ENCODE measurements at regions not wholly inside any gene's neighbourhood (a gene's known extent, or its start where the extent isn't known, plus 50 kb on each side); places are given as distances from the start of the nearest gene placed in this dataset.

- Mint-ChIP-seq H3K27me3 (no peaks in the 10 kb centered on the region), H3K27ac (no peak overlapping the region), H3K4me3 (no peak overlapping the region), H3K4me1 (ENCODE audit: unreplicated experiment) (no peaks in the 10 kb centered on the region), H3K9me3 (no peaks in the 10 kb centered on the region), H3K36me3 (no peaks in the 10 kb centered on the region)
- TF ChIP-seq CTCF (conservative IDR thresholded peaks at IDR 0.05), result no peak
- no peak for DNase-seq (ENCODE audit: extremely low spot score, unreplicated experiment)
Measured at GRCh38 chr1:111045033-111045722, 81.5 kb upstream of the LRIF1 start.

GRCh38 chr1:111032295-111032897 lies 68.7 kb upstream of the LRIF1 start:
- peak; percentile 92 for TF ChIP-seq CTCF (conservative IDR thresholded peaks at IDR 0.05)
- H3K9me3 Mint-ChIP-seq, result peaks cover 5% of the 10 kb centered on the region
- no peak for DNase-seq (ENCODE audit: extremely low spot score, unreplicated experiment)
- peaks cover 11% of the 10 kb centered on the region for H3K27me3 Mint-ChIP-seq
- H3K36me3 Mint-ChIP-seq, result no peaks in the 10 kb centered on the region
- H3K4me1 Mint-ChIP-seq (ENCODE audit: unreplicated experiment), result no peaks in the 10 kb centered on the region
- H3K4me3 Mint-ChIP-seq, result no peak overlapping the region
- H3K27ac Mint-ChIP-seq, result no peak overlapping the region

GRCh38 chr1:111030590-111030989 lies 66.9 kb upstream of the LRIF1 start:
- Mint-ChIP-seq H3K27ac (no peak overlapping the region), H3K4me3 (no peak overlapping the region), H3K4me1 (ENCODE audit: unreplicated experiment) (no peaks in the 10 kb centered on the region), H3K27me3 (peaks cover 14% of the 10 kb centered on the region), H3K36me3 (no peaks in the 10 kb centered on the region), H3K9me3 (no peaks in the 10 kb centered on the region)
- TF ChIP-seq CTCF (conservative IDR thresholded peaks at IDR 0.05), result peak; percentile 80
- DNase-seq (ENCODE audit: extremely low spot score, unreplicated experiment), result no peak

- no peak for TF ChIP-seq CTCF (conservative IDR thresholded peaks at IDR 0.05)
- Mint-ChIP-seq H3K36me3 (no peaks in the 10 kb centered on the region), H3K4me3 (no peak overlapping the region), H3K4me1 (ENCODE audit: unreplicated experiment) (no peaks in the 10 kb centered on the region), H3K27ac (no peak overlapping the region), H3K27me3 (peaks cover 4% of the 10 kb centered on the region), H3K9me3 (no peaks in the 10 kb centered on the region)
- no peak for DNase-seq (ENCODE audit: extremely low spot score, unreplicated experiment)
Measured at GRCh38 chr1:111025109-111025508, 61.4 kb upstream of the LRIF1 start.

- Mint-ChIP-seq H3K9me3 (no peaks in the 10 kb centered on the region), H3K27ac (no peak overlapping the region), H3K27me3 (no peaks in the 10 kb centered on the region), H3K4me3 (no peak overlapping the region), H3K4me1 (ENCODE audit: unreplicated experiment) (no peaks in the 10 kb centered on the region), H3K36me3 (no peaks in the 10 kb centered on the region)
- DNase-seq (ENCODE audit: extremely low spot score, unreplicated experiment), result no peak
- no peak for TF ChIP-seq CTCF (conservative IDR thresholded peaks at IDR 0.05)
Measured at GRCh38 chr1:111015222-111015621, 51.5 kb upstream of the LRIF1 start.
